K562 (cell line): ENCODE measurements at regions not wholly inside any gene's neighbourhood (a gene's known extent, or its start where the extent isn't known, plus 50 kb on each side); places are given as distances from the start of the nearest gene placed in this dataset.

Experiments
- CBX2 ChIP-seq: fragments of 200-600 bp; sonication (generic); IDR thresholded peaks from one replicate; pipeline ENCODE4 v1.6.1; 2012; ENCODE audit warnings: mild to moderate bottlenecking, low read length, inconsistent platforms; ENCODE audit not compliant: insufficient read depth, poor library complexity, severe bottlenecking
- EZH2 ChIP-seq: IDR thresholded peaks from 2 replicates; pipeline ENCODE4 v1.6.1; 2012; ENCODE audit warnings: low read depth, mild to moderate bottlenecking, inconsistent platforms, low read length, borderline replicate concordance
- GATA2 ChIP-seq: sonication (generic); formaldehyde crosslinking; IDR thresholded peaks from 2 replicates; pipeline ENCODE4 v1.4.0; 2020; ENCODE audit warnings: mild to moderate bottlenecking, missing genetic modification reagents
- POLR2AphosphoS5 ChIP-seq: IDR thresholded peaks from 2 replicates; pipeline ENCODE4 v1.6.1; 2011; ENCODE audit warnings: mild to moderate bottlenecking, low read depth, low read length, moderate library complexity; ENCODE audit not compliant: control insufficient read depth, insufficient read depth
- ZFP30 ChIP-seq: fragments of 250-450 bp; sonication (Bioruptor Pico); IDR thresholded peaks from 2 replicates; pipeline ENCODE4 v1.8.0; 2022; ENCODE audit warnings: moderate library complexity, mild to moderate bottlenecking, inconsistent platforms, borderline replicate concordance
- ZKSCAN8 ChIP-seq: fragments of 200-800 bp; sonication (Bioruptor generic); IDR thresholded peaks from 2 replicates; pipeline ENCODE4 v1.6.1; 2016; ENCODE audit warnings: missing genetic modification characterization, missing compliant biosample characterization
- ZNF384 ChIP-seq: IDR thresholded peaks from 2 replicates; pipeline ENCODE4 v1.6.1; 2012; ENCODE audit warnings: low read depth, low read length, improper control_type of control experiment
- ZNF431 ChIP-seq: sonication (generic); formaldehyde crosslinking; IDR thresholded peaks from 2 replicates; pipeline ENCODE4 v1.8.0; 2022; ENCODE audit warnings: mild to moderate bottlenecking, missing genetic modification reagents
- TF ChIP-seq, protein P1 (sequence below): fragments of 250-450 bp; sonication (Bioruptor Pico); IDR thresholded peaks from 2 replicates; pipeline ENCODE4 v1.5.0; 2022; ENCODE audit warnings: mild to moderate bottlenecking

DNA sequence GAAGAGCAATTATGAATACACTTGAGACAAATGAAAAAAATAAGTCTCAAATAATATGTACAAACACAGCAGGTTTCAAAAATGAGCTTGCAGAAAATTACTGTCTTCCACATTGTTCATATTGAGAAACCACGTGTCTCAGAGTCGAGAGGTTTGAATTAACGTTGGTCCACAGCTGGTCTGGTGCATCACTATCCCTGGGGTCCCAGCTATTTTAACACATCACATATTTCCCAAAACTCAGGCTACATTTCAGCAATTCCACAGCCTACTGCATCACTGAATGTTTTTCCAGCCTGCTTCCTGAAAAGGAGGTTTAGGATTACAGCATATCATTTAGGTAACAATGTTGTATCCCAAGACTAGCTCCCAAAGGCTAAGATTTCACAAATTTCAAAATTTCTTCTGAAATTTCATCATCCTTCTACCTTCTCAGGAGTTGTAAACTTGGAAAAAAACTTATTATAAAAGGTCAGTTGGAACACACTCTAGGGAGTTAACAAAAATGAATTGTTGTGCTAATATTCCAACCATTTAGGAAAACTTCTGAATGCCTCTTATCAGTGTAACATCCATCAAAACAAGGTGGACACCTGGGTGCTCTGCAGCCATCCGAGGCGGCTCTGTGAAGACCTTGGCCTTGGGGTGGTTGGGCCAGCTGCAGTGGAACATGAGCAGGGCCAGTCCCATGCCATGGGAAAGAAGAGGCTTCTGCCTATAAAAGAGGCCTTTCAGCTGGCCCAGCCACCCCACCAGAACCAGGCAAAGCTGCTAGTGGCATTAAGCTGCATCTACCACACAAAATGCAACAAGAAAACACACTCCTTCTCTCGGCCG, 198.1 kb upstream of the RBBP8 start:
- TF ChIP-seq ZNF384, result no peak
- no peak for TF ChIP-seq EZH2
- TF ChIP-seq ZKSCAN8 (CRISPR knock-in tag), result no peak
- TF ChIP-seq ZFP30, result no peak
- no peak for TF ChIP-seq ZNF431 (CRISPR knock-in tag)
- TF ChIP-seq POLR2AphosphoS5, result no peak
- TF ChIP-seq, protein P1, sequence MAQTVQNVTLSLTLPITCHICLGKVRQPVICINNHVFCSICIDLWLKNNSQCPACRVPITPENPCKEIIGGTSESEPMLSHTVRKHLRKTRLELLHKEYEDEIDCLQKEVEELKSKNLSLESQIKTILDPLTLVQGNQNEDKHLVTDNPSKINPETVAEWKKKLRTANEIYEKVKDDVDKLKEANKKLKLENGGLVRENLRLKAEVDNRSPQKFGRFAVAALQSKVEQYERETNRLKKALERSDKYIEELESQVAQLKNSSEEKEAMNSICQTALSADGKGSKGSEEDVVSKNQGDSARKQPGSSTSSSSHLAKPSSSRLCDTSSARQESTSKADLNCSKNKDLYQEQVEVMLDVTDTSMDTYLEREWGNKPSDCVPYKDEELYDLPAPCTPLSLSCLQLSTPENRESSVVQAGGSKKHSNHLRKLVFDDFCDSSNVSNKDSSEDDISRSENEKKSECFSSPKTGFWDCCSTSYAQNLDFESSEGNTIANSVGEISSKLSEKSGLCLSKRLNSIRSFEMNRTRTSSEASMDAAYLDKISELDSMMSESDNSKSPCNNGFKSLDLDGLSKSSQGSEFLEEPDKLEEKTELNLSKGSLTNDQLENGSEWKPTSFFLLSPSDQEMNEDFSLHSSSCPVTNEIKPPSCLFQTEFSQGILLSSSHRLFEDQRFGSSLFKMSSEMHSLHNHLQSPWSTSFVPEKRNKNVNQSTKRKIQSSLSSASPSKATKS (CRISPR knock-in tag), result no peak
- no peak for TF ChIP-seq CBX2
- no peak for TF ChIP-seq GATA2 (CRISPR knock-in tag)
